Smooth muscle cell (in vitro differentiated cells): ENCODE measurements at regions not wholly inside any gene's neighbourhood (a gene's known extent, or its start where the extent isn't known, plus 50 kb on each side); places are given as distances from the start of the nearest gene placed in this dataset.

Experiments used
- DNase-seq: peaks from one replicate; lab custom pipeline; 2025; ENCODE audit not compliant: unreplicated experiment; lab: John Stamatoyannopoulos, UW
- H2AFZ ChIP-seq: fragments of 200-600 bp; sonication (generic); 2 replicates; pipeline ENCODE4 v1.6.0; 2016; ENCODE audit warnings: antibody characterized with exemption, low read depth, mild to moderate bottlenecking
- H3F3A ChIP-seq: fragments of 200-600 bp; sonication (generic); 2 replicates; pipeline ENCODE4 v1.6.0; 2017; ENCODE audit warnings: antibody characterized with exemption, low read depth
- H3K27ac ChIP-seq: fragments of 200-600 bp; sonication (generic); 2 replicates; pipeline ENCODE4 v1.5.1; 2016; ENCODE audit warnings: low read depth, mild to moderate bottlenecking
- H3K27me3 ChIP-seq: fragments of 200-600 bp; sonication (generic); 2 replicates; pipeline ENCODE4 v1.6.1; 2016; ENCODE audit warnings: low read depth, mild to moderate bottlenecking
- H3K36me3 ChIP-seq: fragments of 200-600 bp; sonication (generic); 2 replicates; pipeline ENCODE4 v1.5.1; 2016; ENCODE audit warnings: low read depth
- H3K4me1 ChIP-seq: fragments of 200-600 bp; sonication (generic); 2 replicates; pipeline ENCODE4 v1.5.1; 2016; ENCODE audit warnings: low read depth
- H3K4me2 ChIP-seq: fragments of 200-600 bp; sonication (generic); 2 replicates; pipeline ENCODE4 v1.6.0; 2016; ENCODE audit warnings: mild to moderate bottlenecking
- H3K4me3 ChIP-seq: fragments of 200-600 bp; sonication (generic); 2 replicates; pipeline ENCODE4 v1.5.1; 2016; ENCODE audit warnings: mild to moderate bottlenecking
- H3K79me2 ChIP-seq: fragments of 200-600 bp; sonication (generic); 2 replicates; pipeline ENCODE4 v1.6.0; 2016; ENCODE audit warnings: low read depth, mild to moderate bottlenecking
- H3K9ac ChIP-seq: fragments of 200-600 bp; sonication (generic); 2 replicates; pipeline ENCODE4 v1.6.0; 2016; ENCODE audit warnings: low read depth
- H3K9me3 ChIP-seq: fragments of 200-600 bp; sonication (generic); replicated peaks from 2 replicates; pipeline ENCODE4 v1.5.1; 2016; ENCODE audit warnings: low read depth
- H4K20me1 ChIP-seq: fragments of 200-600 bp; sonication (generic); 2 replicates; pipeline ENCODE4 v1.6.0; 2016; ENCODE audit warnings: low read depth
- CTCF ChIP-seq: fragments of 200-600 bp; sonication (generic); IDR thresholded peaks from 2 replicates; pipeline ENCODE4 v1.5.1; 2017; ENCODE audit warnings: borderline replicate concordance, mild to moderate bottlenecking, antibody characterized with exemption; ENCODE audit not compliant: insufficient read depth, poor library complexity, severe bottlenecking
- WGBS: methylation state at CpG from one replicate; pipeline ENCODE4 v1.1.7; 2016; ENCODE audit warnings: low lambda C conversion rate; 5-methylcytosine and 5-hydroxymethylcytosine counted together

DNA sequence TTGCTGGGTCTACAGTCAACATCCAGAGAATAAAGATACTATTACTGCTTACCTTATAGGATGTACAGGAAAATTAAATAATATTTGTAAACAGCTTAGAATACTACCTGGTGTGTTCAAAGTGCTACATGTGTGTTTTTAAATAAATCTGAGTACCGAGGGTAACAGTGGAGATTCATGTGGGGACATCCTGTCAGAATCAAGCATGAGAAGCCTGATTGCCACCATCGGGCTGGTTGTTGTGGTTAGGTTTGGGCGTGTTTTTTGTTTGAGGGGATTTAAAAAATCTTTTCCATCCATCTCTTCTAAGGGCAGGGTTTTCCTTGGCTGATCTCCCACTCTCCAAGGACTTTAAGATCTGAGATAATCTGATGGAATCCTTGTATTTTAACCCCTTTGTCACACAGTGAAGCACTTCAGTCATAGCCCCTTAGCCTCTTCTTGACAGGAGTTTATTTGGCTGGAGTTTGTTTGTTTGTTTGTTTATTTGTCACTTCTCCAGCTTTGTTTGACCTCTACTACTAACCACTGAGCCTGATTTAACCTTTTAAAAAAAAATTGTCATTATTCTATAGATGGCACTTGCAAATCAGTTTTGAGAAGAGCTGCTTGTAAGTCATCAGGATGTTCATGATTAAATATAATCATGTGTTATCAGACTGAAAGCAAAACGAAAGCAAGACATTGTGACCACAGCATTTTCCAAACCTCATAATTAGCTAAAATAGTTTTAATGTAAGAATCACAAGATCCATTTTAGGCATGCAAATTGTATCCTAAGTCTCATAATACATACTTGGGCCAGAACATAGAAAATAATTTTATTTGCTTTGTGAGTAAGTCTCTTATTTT lies 72.8 kb upstream of the RARB start:
- Histone ChIP-seq H3K9me3 (no peaks in the 10 kb centered on the region), H3K4me2 (peak overlapping the region; percentile 60), H3K79me2 (no peaks in the 10 kb centered on the region), H3K4me1 (peaks cover 39% of the 10 kb centered on the region), H4K20me1 (no peaks in the 10 kb centered on the region), H3K36me3 (no peaks in the 10 kb centered on the region), H2AFZ (peak overlapping the region; percentile 81), H3F3A (peaks cover 26% of the 10 kb centered on the region), H3K9ac (no peak overlapping the region), H3K27ac (peak overlapping the region; percentile 87), H3K4me3 (peak overlapping the region; percentile 31), H3K27me3 (no peaks in the 10 kb centered on the region)
- no peak for TF ChIP-seq CTCF
- no peak for DNase-seq
- 15% methylated on average over 4 of the region's 4 CpGs for WGBS

GRCh38 chr3:25355998-25356397 lies 72.1 kb upstream of the RARB start:
- Histone ChIP-seq H3K36me3 (no peaks in the 10 kb centered on the region), H2AFZ (peak overlapping the region; percentile 81), H3K27me3 (no peaks in the 10 kb centered on the region), H3K9me3 (no peaks in the 10 kb centered on the region), H4K20me1 (no peaks in the 10 kb centered on the region), H3K79me2 (no peaks in the 10 kb centered on the region), H3F3A (peaks cover 26% of the 10 kb centered on the region), H3K4me2 (peak overlapping the region; percentile 60), H3K4me1 (peaks cover 32% of the 10 kb centered on the region), H3K27ac (peak overlapping the region; percentile 87), H3K9ac (no peak overlapping the region), H3K4me3 (peak overlapping the region; percentile 31)
- no peak for TF ChIP-seq CTCF
- no peak for DNase-seq
- 71% methylated on average over 3 of the region's 3 CpGs for WGBS

DNA sequence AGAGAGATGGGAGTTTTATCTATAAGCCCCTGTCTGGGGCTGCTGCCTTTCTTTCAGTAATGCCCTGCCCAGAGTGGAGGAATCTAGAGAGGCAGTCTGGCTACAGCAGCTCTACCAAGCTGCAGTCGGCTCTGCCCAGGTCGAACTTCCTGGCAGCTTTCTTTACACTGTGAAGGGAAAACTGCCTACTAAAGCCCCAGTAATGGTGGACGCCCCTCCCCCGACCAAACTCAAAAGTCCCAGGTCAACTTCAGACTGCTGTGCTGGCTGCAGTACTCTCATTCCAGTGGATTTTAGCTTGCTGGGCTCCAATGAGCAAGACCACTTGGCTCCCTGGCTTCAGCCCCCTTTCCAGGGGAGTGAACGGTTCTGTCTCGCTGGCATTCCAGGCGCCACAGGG lies 65.9 kb upstream of the RARB start:
- no peaks in the 10 kb centered on the region for H3K27me3 ChIP-seq
- H2AFZ ChIP-seq, result no peak overlapping the region
- no peaks in the 10 kb centered on the region for H3K36me3 ChIP-seq
- WGBS, result 82% methylated on average over 7 of the region's 7 CpGs
- no peaks in the 10 kb centered on the region for H3K79me2 ChIP-seq
- H3K4me2 ChIP-seq, result no peak overlapping the region
- DNase-seq, result no peak
- H3K9ac ChIP-seq, result no peak overlapping the region
- no peak for TF ChIP-seq CTCF
- no peaks in the 10 kb centered on the region for H3K9me3 ChIP-seq
- H4K20me1 ChIP-seq, result no peaks in the 10 kb centered on the region
- no peaks in the 10 kb centered on the region for H3F3A ChIP-seq
- no peak overlapping the region for H3K27ac ChIP-seq
- H3K4me3 ChIP-seq, result no peak overlapping the region
- H3K4me1 ChIP-seq, result no peaks in the 10 kb centered on the region

- no peaks in the 10 kb centered on the region for H3K27me3 ChIP-seq
- H2AFZ ChIP-seq, result no peak overlapping the region
- no peaks in the 10 kb centered on the region for H3K9me3 ChIP-seq
- no peak for DNase-seq
- no peaks in the 10 kb centered on the region for H3K4me1 ChIP-seq
- no peak overlapping the region for H3K4me3 ChIP-seq
- no peaks in the 10 kb centered on the region for H4K20me1 ChIP-seq
- H3K4me2 ChIP-seq, result no peak overlapping the region
- no peaks in the 10 kb centered on the region for H3K36me3 ChIP-seq
- H3K27ac ChIP-seq, result peak overlapping the region; percentile 20
- H3K79me2 ChIP-seq, result no peaks in the 10 kb centered on the region
- H3F3A ChIP-seq, result no peaks in the 10 kb centered on the region
- TF ChIP-seq CTCF, result no peak
- no peak overlapping the region for H3K9ac ChIP-seq
- 47% methylated on average over 1 of the region's 1 CpG for WGBS
Observed at GRCh38 chr3:25365636-25366035, 62.4 kb upstream of the RARB start.
